Fibroblast of the aortic adventitia (primary cell): ENCODE measurements at regions not wholly inside any gene's neighbourhood (a gene's known extent, or its start where the extent isn't known, plus 50 kb on each side); places are given as distances from the start of the nearest gene placed in this dataset.

ENCODE experiments used
- DNase-seq: peaks from one replicate; pipeline ENCODE4 v3.0.0-alpha.2; 2010; ENCODE audit warnings: low read depth
- H3K4me3 ChIP-seq: 2 replicates; pipeline ENCODE4 v1.5.1; 2011; ENCODE audit warnings: low read depth, mild to moderate bottlenecking, control low read depth, low read length, moderate library complexity
- TF ChIP-seq, protein P1 (sequence below): IDR thresholded peaks from 2 replicates; pipeline ENCODE4 v1.5.1; 2011; ENCODE audit warnings: mild to moderate bottlenecking, low read length, control low read depth, inconsistent platforms; ENCODE audit not compliant: insufficient read depth

DNA sequence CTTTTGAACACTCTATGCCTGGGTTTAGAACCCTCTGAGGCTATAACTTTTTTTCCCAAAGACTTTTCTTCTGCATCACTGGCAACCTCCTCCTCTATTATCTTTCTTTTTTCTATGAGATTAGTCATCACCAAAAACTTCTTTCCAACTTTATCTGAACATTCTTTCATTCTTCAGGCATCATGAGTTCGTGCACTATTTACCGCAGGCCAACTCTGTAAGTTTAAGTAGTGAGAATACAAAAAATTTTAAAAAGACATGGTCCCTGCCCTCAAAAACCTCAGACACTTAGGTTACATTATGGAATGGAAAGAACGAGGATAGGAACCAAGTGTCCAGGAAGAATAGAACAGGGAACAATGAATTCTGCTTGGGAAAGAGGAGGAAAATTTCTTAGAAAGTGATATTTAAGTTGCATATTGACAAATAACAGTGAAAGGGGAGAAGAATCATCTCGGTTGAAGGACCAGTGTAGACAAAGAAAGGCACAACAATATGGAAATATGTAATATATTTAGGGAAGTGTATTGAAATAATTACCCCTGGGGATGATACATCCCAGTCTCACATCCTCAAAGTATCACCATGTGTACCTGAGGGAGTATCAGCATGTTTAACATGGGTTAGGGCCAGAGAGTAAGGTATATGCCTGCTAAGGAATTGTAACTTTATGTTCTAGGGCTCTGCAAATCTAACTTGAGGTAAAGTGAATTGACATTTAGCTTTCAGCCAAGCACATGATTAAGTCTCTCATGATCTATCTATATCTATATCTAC, 196.5 kb upstream of the NREP start:
- peak; percentile 93 for DNase-seq

DNA sequence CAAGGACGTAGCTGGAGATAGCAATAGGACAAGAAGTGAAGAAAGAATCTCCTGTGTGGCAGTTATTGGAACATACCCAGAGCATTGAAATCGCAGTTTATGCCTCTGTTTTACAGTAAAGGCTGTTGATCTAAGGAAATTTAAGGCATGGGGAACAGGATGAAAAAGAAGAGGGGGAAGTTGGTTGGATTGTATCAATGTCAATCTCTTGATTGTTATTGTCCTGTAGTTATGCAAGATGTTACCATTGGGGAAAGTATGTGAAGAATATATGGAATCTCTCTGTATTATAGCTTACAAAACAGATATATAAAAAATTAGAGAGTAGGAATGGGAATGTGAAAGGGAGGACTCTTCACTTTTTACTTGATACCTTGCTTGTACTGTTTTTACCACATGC, 195.6 kb upstream of the NREP start:
- H3K4me3 ChIP-seq, result no peak overlapping the region
- no peak for DNase-seq
- TF ChIP-seq, protein P1, sequence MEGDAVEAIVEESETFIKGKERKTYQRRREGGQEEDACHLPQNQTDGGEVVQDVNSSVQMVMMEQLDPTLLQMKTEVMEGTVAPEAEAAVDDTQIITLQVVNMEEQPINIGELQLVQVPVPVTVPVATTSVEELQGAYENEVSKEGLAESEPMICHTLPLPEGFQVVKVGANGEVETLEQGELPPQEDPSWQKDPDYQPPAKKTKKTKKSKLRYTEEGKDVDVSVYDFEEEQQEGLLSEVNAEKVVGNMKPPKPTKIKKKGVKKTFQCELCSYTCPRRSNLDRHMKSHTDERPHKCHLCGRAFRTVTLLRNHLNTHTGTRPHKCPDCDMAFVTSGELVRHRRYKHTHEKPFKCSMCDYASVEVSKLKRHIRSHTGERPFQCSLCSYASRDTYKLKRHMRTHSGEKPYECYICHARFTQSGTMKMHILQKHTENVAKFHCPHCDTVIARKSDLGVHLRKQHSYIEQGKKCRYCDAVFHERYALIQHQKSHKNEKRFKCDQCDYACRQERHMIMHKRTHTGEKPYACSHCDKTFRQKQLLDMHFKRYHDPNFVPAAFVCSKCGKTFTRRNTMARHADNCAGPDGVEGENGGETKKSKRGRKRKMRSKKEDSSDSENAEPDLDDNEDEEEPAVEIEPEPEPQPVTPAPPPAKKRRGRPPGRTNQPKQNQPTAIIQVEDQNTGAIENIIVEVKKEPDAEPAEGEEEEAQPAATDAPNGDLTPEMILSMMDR, result no peak

More for the DNA sequence above, 196.5 kb upstream of the NREP start:
- TF ChIP-seq, protein P1, result no peak
- H3K4me3 ChIP-seq, result no peak overlapping the region

DNA sequence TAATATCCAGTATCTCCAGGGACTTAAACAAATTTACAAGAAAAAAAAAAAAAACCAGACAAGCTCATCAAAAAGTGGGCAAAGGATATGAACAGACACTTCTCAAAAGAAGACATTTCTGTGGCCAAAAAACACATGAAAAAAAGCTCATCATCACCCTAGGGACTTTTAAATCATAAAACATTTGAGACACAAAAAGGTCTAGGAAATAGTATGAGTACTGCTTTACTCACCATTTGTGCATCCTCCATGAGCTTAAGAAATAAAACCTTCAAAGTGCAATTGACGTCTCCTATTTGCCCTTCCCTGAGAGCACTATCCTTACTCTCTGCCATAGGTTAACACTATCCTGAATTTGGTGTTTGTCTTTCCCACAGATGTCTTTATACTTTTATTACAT, 193.7 kb upstream of the NREP start:
- H3K4me3 ChIP-seq, result no peak overlapping the region
- TF ChIP-seq, protein P1, result no peak
- peak; percentile 54 for DNase-seq

DNA sequence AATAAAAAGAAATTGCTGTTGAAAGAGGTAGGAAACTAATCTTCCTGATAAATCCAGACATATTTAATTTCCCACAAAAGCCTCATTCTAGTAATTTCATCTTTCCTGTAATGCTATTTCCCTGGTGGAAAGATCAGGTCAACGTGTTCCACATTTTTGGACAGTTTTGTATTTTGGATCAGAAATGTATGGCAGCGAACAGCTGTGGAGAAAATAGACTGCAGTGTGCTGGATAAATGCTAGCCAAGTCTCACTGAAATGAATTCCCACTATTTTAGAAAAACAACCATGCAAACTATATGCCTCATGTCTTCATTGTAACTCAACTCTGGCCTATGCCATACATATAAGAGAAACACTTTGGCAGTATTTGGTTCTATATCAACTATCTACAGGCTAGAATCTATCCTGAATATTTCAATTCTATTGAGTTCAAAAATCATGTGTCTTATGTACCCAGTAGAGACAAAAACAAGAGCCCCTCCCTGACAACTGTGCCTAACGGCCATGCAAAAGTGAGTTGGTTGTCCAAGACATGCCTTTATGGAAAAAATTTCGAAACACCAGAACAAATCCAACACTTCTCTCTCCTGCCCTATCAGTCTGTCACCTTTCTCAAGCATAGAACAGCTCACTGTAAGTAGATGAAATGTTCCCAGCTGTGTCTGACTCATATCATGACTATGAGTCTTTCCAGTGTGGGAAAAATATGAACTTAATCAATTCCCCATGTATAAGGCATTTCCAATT, 191.3 kb upstream of the NREP start:
- TF ChIP-seq, protein P1, result no peak
- DNase-seq, result peak; percentile 97
- H3K4me3 ChIP-seq, result no peak overlapping the region

DNA sequence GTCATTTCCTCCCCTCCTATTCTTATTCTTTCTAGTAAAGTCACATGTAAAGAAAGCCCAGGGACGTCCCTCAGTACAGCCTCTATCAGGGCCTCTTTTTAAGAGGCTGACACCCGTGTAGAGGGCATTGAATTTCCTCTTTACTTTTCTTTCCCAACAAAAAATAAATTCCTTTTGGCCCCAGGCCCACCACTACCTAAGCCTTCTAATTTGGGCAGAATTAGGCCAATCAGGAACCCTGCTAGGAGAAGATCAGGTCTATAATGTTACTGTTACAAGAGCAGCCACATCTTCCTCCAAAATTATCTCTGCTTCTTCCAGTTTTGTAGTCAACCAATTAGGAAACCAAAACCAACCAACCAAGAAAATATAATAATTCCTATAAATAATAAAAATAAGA, 189.6 kb upstream of the NREP start:
- DNase-seq, result no peak
- TF ChIP-seq, protein P1, result no peak
- H3K4me3 ChIP-seq, result no peak overlapping the region

DNA sequence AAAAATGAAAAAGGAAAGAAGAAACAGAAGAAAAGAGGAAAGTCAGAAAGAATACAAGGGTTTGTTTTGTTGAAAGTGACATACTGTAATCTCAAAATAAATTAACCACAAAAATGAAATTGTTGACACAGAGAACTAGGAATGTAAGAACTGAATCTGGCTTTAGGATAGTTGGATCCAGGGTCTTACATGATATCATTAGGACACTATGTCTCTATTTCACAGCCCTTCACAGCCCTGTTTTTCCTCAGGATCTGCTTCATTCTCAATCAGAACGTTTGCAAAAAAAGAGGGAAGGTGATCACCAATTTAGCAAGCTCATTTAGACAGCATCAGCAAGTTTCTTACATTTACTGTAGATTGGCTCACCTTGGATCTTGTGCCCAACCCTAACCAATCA, 188.5 kb upstream of the NREP start:
- TF ChIP-seq, protein P1, result no peak
- peak; percentile 53 for DNase-seq
- H3K4me3 ChIP-seq, result no peak overlapping the region
